GM23248 (cell line): ENCODE measurements at regions not wholly inside any gene's neighbourhood (a gene's known extent, or its start where the extent isn't known, plus 50 kb on each side); places are given as distances from the start of the nearest gene placed in this dataset.
A peak's percentile ranks its signal among the peaks of the same experiment; 100 is the strongest.

Source experiments
- DNase-seq: peaks from one replicate; pipeline ENCODE4 v3.0.0-alpha.2; 2015
- H2AFZ ChIP-seq: fragments of 200-600 bp; sonication (generic); 2 replicates; pipeline ENCODE4 v1.6.1; 2016; ENCODE audit warnings: antibody characterized with exemption
- H3F3A ChIP-seq: fragments of 200-600 bp; sonication (generic); 2 replicates; pipeline ENCODE4 v1.6.1; 2016; ENCODE audit warnings: mild to moderate bottlenecking, antibody characterized with exemption, mixed run types; ENCODE audit not compliant: insufficient read depth
- H3K27ac ChIP-seq: fragments of 200-600 bp; sonication (generic); 2 replicates; pipeline ENCODE4 v1.5.1; 2016; ENCODE audit warnings: mild to moderate bottlenecking
- H3K27me3 ChIP-seq: fragments of 200-600 bp; sonication (generic); replicated peaks from 2 replicates; pipeline ENCODE4 v1.6.1; 2016; ENCODE audit warnings: mild to moderate bottlenecking; ENCODE audit not compliant: insufficient read depth
- H3K36me3 ChIP-seq: fragments of 200-600 bp; sonication (generic); 2 replicates; pipeline ENCODE4 v1.6.1; 2016; ENCODE audit warnings: low read depth, mild to moderate bottlenecking
- H3K4me1 ChIP-seq: fragments of 200-600 bp; sonication (generic); 2 replicates; pipeline ENCODE4 v1.6.1; 2016; ENCODE audit warnings: mild to moderate bottlenecking; ENCODE audit not compliant: insufficient read depth
- H3K4me2 ChIP-seq: fragments of 200-600 bp; sonication (generic); one replicate; pipeline ENCODE4 v1.6.1; 2016; ENCODE audit warnings: mild to moderate bottlenecking; ENCODE audit not compliant: unreplicated experiment
- H3K4me3 ChIP-seq: fragments of 200-600 bp; sonication (generic); 2 replicates; pipeline ENCODE4 v1.5.1; 2016; ENCODE audit warnings: mild to moderate bottlenecking
- H3K79me2 ChIP-seq: fragments of 200-600 bp; sonication (generic); 2 replicates; pipeline ENCODE4 v1.6.1; 2016; ENCODE audit warnings: mild to moderate bottlenecking; ENCODE audit not compliant: insufficient read depth
- H3K9ac ChIP-seq: fragments of 200-600 bp; sonication (generic); 2 replicates; pipeline ENCODE4 v1.6.1; 2016; ENCODE audit warnings: mild to moderate bottlenecking
- H3K9me2 ChIP-seq: fragments of 200-600 bp; sonication (generic); 2 replicates; pipeline ENCODE4 v1.6.1; 2016; ENCODE audit warnings: mixed run types, mild to moderate bottlenecking, moderate library complexity; ENCODE audit not compliant: insufficient read depth
- H3K9me3 ChIP-seq: fragments of 200-600 bp; sonication (generic); one replicate; pipeline ENCODE4 v1.6.1; 2017; ENCODE audit warnings: low read depth
- H4K20me1 ChIP-seq: fragments of 200-600 bp; sonication (generic); 2 replicates; pipeline ENCODE4 v1.6.0; 2016; ENCODE audit not compliant: insufficient read depth
- EZH2 ChIP-seq: fragments of 200-600 bp; sonication (generic); IDR thresholded peaks from 2 replicates; pipeline ENCODE4 v1.6.1; 2018; ENCODE audit warnings: antibody characterized with exemption, mild to moderate bottlenecking; ENCODE audit not compliant: insufficient read depth, poor library complexity, severe bottlenecking
- EZH2phosphoT487 ChIP-seq: fragments of 200-600 bp; sonication (generic); IDR thresholded peaks from 2 replicates; pipeline ENCODE4 v1.6.1; 2018; ENCODE audit warnings: antibody characterized with exemption, moderate library complexity, mild to moderate bottlenecking, low read depth; ENCODE audit not compliant: insufficient read depth
- WGBS, 2 experiments: methylation state at CpG; one replicate each; pipeline ENCODE4 v1.1.6; 2015 to 2017; ENCODE audit warnings: low lambda C conversion rate in 2 of 2, low coverage in 1 of 2; ENCODE audit errors: missing lambda C conversion rate in 2 of 2; 5-methylcytosine and 5-hydroxymethylcytosine counted together
- in situ Hi-C: fragments of 300-500 bp; cut with MboI; formaldehyde crosslinking; loops from 2 replicates; pipeline ENCODE4 v1.15.0; 2020

GRCh38 chr2:166609183-166609959 lies 115.3 kb upstream of the SCN7A start:
- DNase-seq, result no peak
- H3K9ac ChIP-seq, result no peak overlapping the region
- H3F3A ChIP-seq, result no peaks in the 10 kb centered on the region
- in situ Hi-C loops, result no loop called here
- H3K9me3 ChIP-seq, result no peaks in the 10 kb centered on the region
- H3K79me2 ChIP-seq, result no peaks in the 10 kb centered on the region
- no peaks in the 10 kb centered on the region for H3K9me2 ChIP-seq
- TF ChIP-seq EZH2, result no peak
- TF ChIP-seq EZH2phosphoT487, result no peak
- 48 to 54% methylated on average over 24 of the region's 24 CpGs for WGBS, 2 experiments
- H3K27ac ChIP-seq, result no peak overlapping the region
- H3K27me3 ChIP-seq, result no peaks in the 10 kb centered on the region
- no peaks in the 10 kb centered on the region for H3K4me1 ChIP-seq
- no peak overlapping the region for H3K4me3 ChIP-seq
- no peak overlapping the region for H3K4me2 ChIP-seq
- no peaks in the 10 kb centered on the region for H4K20me1 ChIP-seq
- no peak overlapping the region for H2AFZ ChIP-seq
- H3K36me3 ChIP-seq, result no peaks in the 10 kb centered on the region

DNA sequence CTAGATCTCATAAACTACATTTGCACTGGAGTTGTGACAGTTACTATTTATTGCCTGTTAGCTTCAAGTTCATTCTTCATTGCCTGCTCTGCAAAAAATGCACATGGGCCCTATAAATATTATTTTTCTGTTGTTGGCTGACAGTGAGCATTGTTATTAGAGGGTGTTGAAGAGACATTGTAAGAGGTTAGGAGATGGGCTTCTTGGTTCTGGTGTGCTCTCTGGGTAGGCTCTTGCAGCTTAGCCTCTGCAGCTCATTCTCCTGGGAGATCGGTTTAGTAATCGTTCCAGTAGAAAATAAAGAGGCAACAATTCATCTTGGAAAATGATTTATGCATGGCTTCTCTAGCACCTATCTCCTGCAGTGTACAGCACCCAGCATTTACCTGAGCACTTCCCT lies 113.8 kb upstream of the SCN7A start:
- Histone ChIP-seq H3K9me2 (no peaks in the 10 kb centered on the region), H3K27me3 (no peaks in the 10 kb centered on the region), H3K36me3 (no peaks in the 10 kb centered on the region), H3K27ac (no peak overlapping the region), H2AFZ (no peak overlapping the region), H3K4me3 (no peak overlapping the region), H3K4me1 (no peaks in the 10 kb centered on the region), H3K79me2 (no peaks in the 10 kb centered on the region), H3K4me2 (no peak overlapping the region), H4K20me1 (no peaks in the 10 kb centered on the region), H3F3A (no peaks in the 10 kb centered on the region), H3K9ac (no peak overlapping the region), H3K9me3 (no peaks in the 10 kb centered on the region)
- in situ Hi-C loops, result no loop called here
- WGBS, 2 experiments, result 32 to 45% methylated on average over 2 of the region's 2 CpGs
- no peak for DNase-seq
- TF ChIP-seq EZH2phosphoT487, result no peak
- TF ChIP-seq EZH2, result no peak

DNA sequence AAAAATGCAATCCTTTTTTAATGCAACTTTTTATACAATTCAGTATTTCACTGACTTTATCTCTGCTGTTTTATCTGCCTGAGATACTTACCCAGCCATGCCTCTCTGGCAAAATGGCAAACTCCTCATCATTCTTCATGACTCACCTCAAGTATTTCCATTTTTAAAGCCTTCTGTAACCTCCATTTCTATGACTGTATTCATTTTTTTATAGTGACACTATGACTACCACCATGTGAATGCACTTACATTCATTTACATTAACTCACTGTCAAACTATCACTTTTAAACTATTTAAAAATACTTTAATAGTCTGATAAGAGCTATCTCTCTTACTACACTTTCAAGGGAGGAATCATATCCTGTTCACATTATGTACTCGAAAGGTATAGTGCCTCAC lies 99.4 kb upstream of the SCN7A start:
- Histone ChIP-seq H3K9ac (no peak overlapping the region), H2AFZ (no peak overlapping the region), H4K20me1 (no peaks in the 10 kb centered on the region), H3K9me2 (no peaks in the 10 kb centered on the region), H3K4me3 (no peak overlapping the region), H3K4me2 (peak overlapping the region; percentile 48), H3F3A (peaks cover 9% of the 10 kb centered on the region; the same call in 1 of the 2 replicates), H3K27me3 (no peaks in the 10 kb centered on the region), H3K36me3 (no peaks in the 10 kb centered on the region), H3K9me3 (no peaks in the 10 kb centered on the region), H3K79me2 (no peaks in the 10 kb centered on the region), H3K4me1 (peaks cover 23% of the 10 kb centered on the region), H3K27ac (peak overlapping the region; percentile 24; the same call in 1 of the 2 replicates)
- in situ Hi-C loops, result no loop called here
- TF ChIP-seq EZH2phosphoT487 (no peak), EZH2 (no peak)
- peak; percentile 84 for DNase-seq
- WGBS, 2 experiments, result 11 to 17% methylated on average over 1 of the region's 1 CpG

DNA sequence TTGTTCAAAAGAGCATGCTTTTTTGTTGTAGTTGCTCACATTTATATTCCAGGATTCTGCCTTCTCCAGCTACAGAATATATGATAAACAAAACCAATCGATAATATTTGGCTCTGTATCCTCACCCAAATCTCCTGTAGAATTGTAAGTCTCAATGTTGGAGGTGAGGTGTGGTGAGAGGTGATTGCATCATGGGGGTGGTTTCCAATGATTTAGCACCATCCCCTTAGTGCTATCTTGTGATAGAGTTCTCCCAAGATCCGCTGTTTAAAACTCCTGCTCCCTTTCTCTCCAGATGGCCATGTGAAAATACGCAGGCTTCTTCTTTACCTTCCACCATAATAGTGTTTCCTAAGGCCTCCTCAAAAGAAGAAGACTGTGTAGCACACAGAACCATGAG lies 98.7 kb upstream of the SCN7A start:
- H3K27me3 ChIP-seq, result no peaks in the 10 kb centered on the region
- H3F3A ChIP-seq, result peaks cover 9% of the 10 kb centered on the region; the same call in 1 of the 2 replicates
- no peak overlapping the region for H3K4me3 ChIP-seq
- H3K27ac ChIP-seq, result peak overlapping the region; percentile 24; the same call in 1 of the 2 replicates
- DNase-seq, result peak; percentile 4
- H3K36me3 ChIP-seq, result no peaks in the 10 kb centered on the region
- H3K9ac ChIP-seq, result no peak overlapping the region
- WGBS, 2 experiments, result 36 to 43% methylated on average over 3 of the region's 3 CpGs
- no peaks in the 10 kb centered on the region for H3K79me2 ChIP-seq
- peaks cover 23% of the 10 kb centered on the region for H3K4me1 ChIP-seq
- in situ Hi-C loops, result no loop called here
- no peak for TF ChIP-seq EZH2
- no peak for TF ChIP-seq EZH2phosphoT487
- peak overlapping the region; percentile 40 for H3K4me2 ChIP-seq
- H3K9me3 ChIP-seq, result no peaks in the 10 kb centered on the region
- H4K20me1 ChIP-seq, result no peaks in the 10 kb centered on the region
- H3K9me2 ChIP-seq, result no peaks in the 10 kb centered on the region
- peak overlapping the region; percentile 12; the same call in 1 of the 2 replicates for H2AFZ ChIP-seq
